Hepatocyte (in vitro differentiated cells): ENCODE measurements at regions not wholly inside any gene's neighbourhood (a gene's known extent, or its start where the extent isn't known, plus 50 kb on each side); places are given as distances from the start of the nearest gene placed in this dataset.

Source experiments
- DNase-seq: peaks from one replicate; pipeline ENCODE4 v3.0.0-alpha.2; 2016; ENCODE audit warnings: low spot score
- H2AFZ ChIP-seq: fragments of 200-600 bp; sonication (generic); 2 replicates; pipeline ENCODE4 v1.6.0; 2016; ENCODE audit warnings: antibody characterized with exemption, mild to moderate bottlenecking
- H3K27ac ChIP-seq: fragments of 200-600 bp; sonication (generic); 2 replicates; pipeline ENCODE4 v1.5.1; 2016; ENCODE audit warnings: mild to moderate bottlenecking
- H3K27me3 ChIP-seq: fragments of 200-600 bp; sonication (generic); 2 replicates; pipeline ENCODE4 v1.6.1; 2016
- H3K36me3 ChIP-seq: fragments of 200-600 bp; sonication (generic); replicated peaks from 2 replicates; pipeline ENCODE4 v1.5.1; 2016; ENCODE audit warnings: low read depth; ENCODE audit not compliant: insufficient read depth
- H3K4me1 ChIP-seq: fragments of 200-600 bp; sonication (generic); 2 replicates; pipeline ENCODE4 v1.5.1; 2016; ENCODE audit warnings: mild to moderate bottlenecking, moderate library complexity; ENCODE audit not compliant: insufficient read depth
- H3K4me2 ChIP-seq: fragments of 200-600 bp; sonication (generic); 2 replicates; pipeline ENCODE4 v1.6.0; 2016
- H3K4me3 ChIP-seq: fragments of 200-600 bp; sonication (generic); 2 replicates; pipeline ENCODE4 v1.5.1; 2016; ENCODE audit warnings: mild to moderate bottlenecking
- H3K79me2 ChIP-seq: fragments of 200-600 bp; sonication (generic); 2 replicates; pipeline ENCODE4 v1.6.0; 2017; ENCODE audit warnings: mild to moderate bottlenecking
- H3K9me2 ChIP-seq: fragments of 200-600 bp; sonication (generic); replicated peaks from 2 replicates; pipeline ENCODE4 v1.6.0; 2017; ENCODE audit warnings: mild to moderate bottlenecking; ENCODE audit not compliant: insufficient read depth
- H3K9me3 ChIP-seq: fragments of 200-600 bp; sonication (generic); 2 replicates; pipeline ENCODE4 v1.5.1; 2016; ENCODE audit warnings: low read depth, mild to moderate bottlenecking
- H4K20me1 ChIP-seq: fragments of 200-600 bp; sonication (generic); 2 replicates; pipeline ENCODE4 v1.6.0; 2016; ENCODE audit warnings: mild to moderate bottlenecking; ENCODE audit not compliant: insufficient read depth, poor library complexity, severe bottlenecking
- CTCF ChIP-seq: fragments of 200-600 bp; sonication (generic); IDR thresholded peaks from 2 replicates; pipeline ENCODE4 v1.5.1; 2016; ENCODE audit warnings: antibody characterized with exemption, mild to moderate bottlenecking; ENCODE audit not compliant: poor library complexity
- EZH2 ChIP-seq: fragments of 200-600 bp; sonication (generic); IDR thresholded peaks from 2 replicates; pipeline ENCODE4 v1.6.1; 2016; ENCODE audit warnings: antibody characterized with exemption, mild to moderate bottlenecking, borderline replicate concordance
- EZH2phosphoT487 ChIP-seq: fragments of 200-600 bp; sonication (generic); IDR thresholded peaks from one replicate; pipeline ENCODE4 v1.6.1; 2018; ENCODE audit warnings: antibody characterized with exemption, mild to moderate bottlenecking, low read depth, moderate library complexity; ENCODE audit not compliant: unreplicated experiment, severe bottlenecking
- WGBS: methylation state at CpG from one replicate; pipeline ENCODE4 v1.1.6; 2016; ENCODE audit warnings: low lambda C conversion rate; ENCODE audit errors: missing lambda C conversion rate; 5-methylcytosine and 5-hydroxymethylcytosine counted together

- TF ChIP-seq EZH2phosphoT487: no peak
- no peak for TF ChIP-seq CTCF
- TF ChIP-seq EZH2: no peak
- Histone ChIP-seq H3K79me2 (no peaks in the 10 kb centered on the region), H3K4me2 (no peak overlapping the region), H2AFZ (no peak overlapping the region), H4K20me1 (no peaks in the 10 kb centered on the region), H3K4me3 (no peak overlapping the region), H3K9me3 (no peaks in the 10 kb centered on the region), H3K27me3 (peaks cover 9% of the 10 kb centered on the region), H3K4me1 (no peaks in the 10 kb centered on the region), H3K9me2 (no peaks in the 10 kb centered on the region), H3K36me3 (no peaks in the 10 kb centered on the region), H3K27ac (no peak overlapping the region)
- WGBS: 74% methylated on average over 8 of the region's 8 CpGs
- DNase-seq: no peak
Observed at GRCh38 chr2:457792-458424, 170.0 kb upstream of the ALKAL2 start.

GRCh38 chr2:457262-457661 lies 169.4 kb upstream of the ALKAL2 start:
- H3K27me3 ChIP-seq: peaks cover 9% of the 10 kb centered on the region
- no peaks in the 10 kb centered on the region for H3K36me3 ChIP-seq
- no peaks in the 10 kb centered on the region for H3K4me1 ChIP-seq
- H4K20me1 ChIP-seq: no peaks in the 10 kb centered on the region
- TF ChIP-seq EZH2phosphoT487 (no peak), CTCF (no peak), EZH2 (no peak)
- no peak overlapping the region for H3K4me3 ChIP-seq
- 89% methylated on average over 1 of the region's 1 CpG for WGBS
- DNase-seq: no peak
- H3K9me2 ChIP-seq: no peaks in the 10 kb centered on the region
- H3K4me2 ChIP-seq: no peak overlapping the region
- no peaks in the 10 kb centered on the region for H3K9me3 ChIP-seq
- H2AFZ ChIP-seq: no peak overlapping the region
- H3K27ac ChIP-seq: no peak overlapping the region
- no peaks in the 10 kb centered on the region for H3K79me2 ChIP-seq

DNA sequence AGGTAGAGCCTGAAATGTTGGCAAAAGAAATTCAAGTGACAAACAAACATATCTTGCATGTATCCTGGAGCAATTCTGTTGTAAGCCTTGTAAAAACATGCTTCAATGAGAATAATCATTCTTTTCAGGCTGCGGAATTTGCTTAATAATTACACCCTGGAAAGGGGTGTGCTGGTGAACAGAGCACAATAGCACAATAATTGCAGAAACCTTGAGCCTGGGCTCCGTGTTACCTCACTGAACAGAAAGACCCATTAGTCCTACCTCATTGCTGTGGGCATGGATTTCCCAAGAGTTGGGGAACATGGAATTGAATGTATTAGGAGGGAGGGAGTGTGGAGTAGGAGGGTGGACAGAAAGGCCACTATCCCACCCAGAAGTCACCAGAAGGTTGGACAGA lies 168.0 kb upstream of the ALKAL2 start:
- Histone ChIP-seq H3K27me3 (peaks cover 7% of the 10 kb centered on the region), H2AFZ (no peak overlapping the region), H3K36me3 (no peaks in the 10 kb centered on the region), H3K4me2 (no peak overlapping the region), H3K79me2 (no peaks in the 10 kb centered on the region), H4K20me1 (no peaks in the 10 kb centered on the region), H3K4me3 (no peak overlapping the region), H3K9me2 (no peaks in the 10 kb centered on the region), H3K27ac (no peak overlapping the region), H3K4me1 (no peaks in the 10 kb centered on the region), H3K9me3 (no peaks in the 10 kb centered on the region)
- TF ChIP-seq EZH2 (no peak), EZH2phosphoT487 (no peak), CTCF (no peak)
- DNase-seq: no peak
- WGBS: 68% methylated on average over 2 of the region's 2 CpGs
